Fibroblast of lung (primary cell): ENCODE measurements at regions not wholly inside any gene's neighbourhood (a gene's known extent, or its start where the extent isn't known, plus 50 kb on each side); places are given as distances from the start of the nearest gene placed in this dataset.
A peak's percentile ranks its signal among the peaks of the same experiment; 100 is the strongest.

Experiments used
- EZH2 ChIP-seq: IDR thresholded peaks from 2 replicates; pipeline ENCODE4 v1.5.1; 2012; ENCODE audit warnings: low read length, control low read depth, mild to moderate bottlenecking; ENCODE audit errors: missing control alignments
- TF ChIP-seq, protein P1 (sequence below), 2 donors: IDR thresholded peaks in 1 of 2; conservative IDR thresholded peaks in 1 of 2; 1 replicate in 1 of 2; 2 replicates in 1 of 2; pipeline ENCODE4 v1.5.1; 2011 to 2012; ENCODE audit warnings: low read length in 2 of 2, control low read depth in 1 of 2, inconsistent platforms in 1 of 2, low read depth in 1 of 2, mild to moderate bottlenecking in 1 of 2

DNA sequence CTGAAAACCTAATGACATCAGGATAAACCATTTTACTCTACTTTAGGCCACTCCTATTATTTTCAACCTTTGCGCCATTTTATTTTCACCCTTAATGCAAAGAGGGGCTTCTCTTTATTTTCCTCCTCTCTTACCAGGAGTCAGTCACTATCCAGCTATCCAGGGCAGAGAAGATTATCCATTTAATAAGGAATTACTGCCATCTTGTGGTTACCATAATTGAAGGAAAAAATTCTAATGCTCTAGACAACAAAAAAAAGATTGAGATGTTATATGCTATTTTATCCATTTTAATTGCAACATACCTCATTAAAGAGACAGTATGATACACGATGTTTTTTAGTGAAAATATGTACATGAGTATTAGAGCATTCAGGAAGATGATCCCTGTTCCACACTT is 514.5 kb upstream of the FAM241A start:
- TF ChIP-seq, protein P1, sequence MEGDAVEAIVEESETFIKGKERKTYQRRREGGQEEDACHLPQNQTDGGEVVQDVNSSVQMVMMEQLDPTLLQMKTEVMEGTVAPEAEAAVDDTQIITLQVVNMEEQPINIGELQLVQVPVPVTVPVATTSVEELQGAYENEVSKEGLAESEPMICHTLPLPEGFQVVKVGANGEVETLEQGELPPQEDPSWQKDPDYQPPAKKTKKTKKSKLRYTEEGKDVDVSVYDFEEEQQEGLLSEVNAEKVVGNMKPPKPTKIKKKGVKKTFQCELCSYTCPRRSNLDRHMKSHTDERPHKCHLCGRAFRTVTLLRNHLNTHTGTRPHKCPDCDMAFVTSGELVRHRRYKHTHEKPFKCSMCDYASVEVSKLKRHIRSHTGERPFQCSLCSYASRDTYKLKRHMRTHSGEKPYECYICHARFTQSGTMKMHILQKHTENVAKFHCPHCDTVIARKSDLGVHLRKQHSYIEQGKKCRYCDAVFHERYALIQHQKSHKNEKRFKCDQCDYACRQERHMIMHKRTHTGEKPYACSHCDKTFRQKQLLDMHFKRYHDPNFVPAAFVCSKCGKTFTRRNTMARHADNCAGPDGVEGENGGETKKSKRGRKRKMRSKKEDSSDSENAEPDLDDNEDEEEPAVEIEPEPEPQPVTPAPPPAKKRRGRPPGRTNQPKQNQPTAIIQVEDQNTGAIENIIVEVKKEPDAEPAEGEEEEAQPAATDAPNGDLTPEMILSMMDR (conservative IDR thresholded peaks at IDR 0.05 in 1 of 2, IDR thresholded peaks at IDR 0.05 in 1 of 2; ENCODE audit: low read depth in 1 of 2, low read length in 2 of 2): peak in 1 of 2 donors; percentile 28
- no peak for TF ChIP-seq EZH2
